Glutamatergic neuron (in vitro differentiated cells): ENCODE measurements at regions not wholly inside any gene's neighbourhood (a gene's known extent, or its start where the extent isn't known, plus 50 kb on each side); places are given as distances from the start of the nearest gene placed in this dataset.
A peak's percentile ranks its signal among the peaks of the same experiment; 100 is the strongest.

Source experiments
- DNase-seq: peaks from one replicate; pipeline ENCODE4 v3.0.0; 2022
- H3K27ac Mint-ChIP-seq: one replicate; pipeline ENCODE4 v1.8.0; 2020; ENCODE audit warnings: mild to moderate bottlenecking, mixed read lengths, inconsistent platforms; ENCODE audit not compliant: unreplicated experiment
- H3K27me3 Mint-ChIP-seq: one replicate; pipeline ENCODE4 v1.8.0; 2020; ENCODE audit warnings: mild to moderate bottlenecking, moderate library complexity, mixed read lengths, inconsistent platforms; ENCODE audit not compliant: unreplicated experiment
- H3K36me3 Mint-ChIP-seq: one replicate; pipeline ENCODE4 v1.8.0; 2020; ENCODE audit warnings: mild to moderate bottlenecking, mixed read lengths, inconsistent platforms; ENCODE audit not compliant: unreplicated experiment
- H3K4me1 Mint-ChIP-seq: one replicate; pipeline ENCODE4 v1.8.0; 2020; ENCODE audit warnings: mild to moderate bottlenecking, low read depth, mixed read lengths, inconsistent platforms; ENCODE audit not compliant: unreplicated experiment
- H3K4me3 Mint-ChIP-seq: one replicate; pipeline ENCODE4 v1.8.0; 2020; ENCODE audit warnings: mild to moderate bottlenecking, mixed read lengths, inconsistent platforms; ENCODE audit not compliant: unreplicated experiment
- H3K9me3 Mint-ChIP-seq: one replicate; pipeline ENCODE4 v1.8.0; 2020; ENCODE audit warnings: mild to moderate bottlenecking, moderate library complexity, mixed read lengths, inconsistent platforms; ENCODE audit not compliant: unreplicated experiment
- CTCF ChIP-seq: fragments of 200-600 bp; sonication (generic); IDR thresholded peaks from one replicate; pipeline ENCODE4 v1.5.0; 2021; ENCODE audit not compliant: partially characterized antibody, unreplicated experiment

GRCh38 chr2:120497261-120497977 lies 151.5 kb downstream of the INHBB start:
- no peak for TF ChIP-seq CTCF
- peaks cover 3% of the 10 kb centered on the region for H3K27me3 Mint-ChIP-seq
- peak; percentile 11 for DNase-seq
- H3K4me3 Mint-ChIP-seq, result no peak overlapping the region
- H3K36me3 Mint-ChIP-seq, result no peaks in the 10 kb centered on the region
- no peak overlapping the region for H3K27ac Mint-ChIP-seq
- H3K9me3 Mint-ChIP-seq, result peaks cover 1% of the 10 kb centered on the region
- H3K4me1 Mint-ChIP-seq, result peaks cover 4% of the 10 kb centered on the region

GRCh38 chr2:120498121-120498520 lies 152.2 kb downstream of the INHBB start:
- DNase-seq, result no peak

GRCh38 chr2:120498576-120499394 lies 152.8 kb downstream of the INHBB start:
- TF ChIP-seq CTCF, result no peak
- Mint-ChIP-seq H3K27ac (no peak overlapping the region), H3K4me1 (peaks cover 4% of the 10 kb centered on the region), H3K27me3 (peaks cover 6% of the 10 kb centered on the region), H3K9me3 (peaks cover 3% of the 10 kb centered on the region), H3K36me3 (no peaks in the 10 kb centered on the region), H3K4me3 (no peak overlapping the region)
- no peak for DNase-seq

More at GRCh38 chr2:120498121-120498520, 152.2 kb downstream of the INHBB start:
- Mint-ChIP-seq H3K36me3 (no peaks in the 10 kb centered on the region), H3K27me3 (peaks cover 6% of the 10 kb centered on the region), H3K4me3 (no peak overlapping the region), H3K4me1 (peaks cover 4% of the 10 kb centered on the region), H3K27ac (no peak overlapping the region), H3K9me3 (peaks cover 3% of the 10 kb centered on the region)
- no peak for TF ChIP-seq CTCF

GRCh38 chr2:120499784-120500495 lies 154.0 kb downstream of the INHBB start:
- no peak for DNase-seq
- no peaks in the 10 kb centered on the region for H3K36me3 Mint-ChIP-seq
- no peak for TF ChIP-seq CTCF
- H3K4me1 Mint-ChIP-seq, result peaks cover 4% of the 10 kb centered on the region
- no peak overlapping the region for H3K27ac Mint-ChIP-seq
- peaks cover 6% of the 10 kb centered on the region for H3K27me3 Mint-ChIP-seq
- peaks cover 7% of the 10 kb centered on the region for H3K9me3 Mint-ChIP-seq
- no peak overlapping the region for H3K4me3 Mint-ChIP-seq
